SH-SY5Y (cell line): ENCODE measurements at regions not wholly inside any gene's neighbourhood (a gene's known extent, or its start where the extent isn't known, plus 50 kb on each side); places are given as distances from the start of the nearest gene placed in this dataset.

ENCODE experiments used
- GATA2 ChIP-seq: IDR thresholded peaks from 2 replicates; pipeline ENCODE4 v1.6.1; 2011; ENCODE audit warnings: mild to moderate bottlenecking, low read depth, low read length
- GATA3 ChIP-seq: IDR thresholded peaks from 2 replicates; pipeline ENCODE4 v1.6.1; 2011; ENCODE audit warnings: low read depth, mild to moderate bottlenecking, low read length, moderate library complexity

DNA sequence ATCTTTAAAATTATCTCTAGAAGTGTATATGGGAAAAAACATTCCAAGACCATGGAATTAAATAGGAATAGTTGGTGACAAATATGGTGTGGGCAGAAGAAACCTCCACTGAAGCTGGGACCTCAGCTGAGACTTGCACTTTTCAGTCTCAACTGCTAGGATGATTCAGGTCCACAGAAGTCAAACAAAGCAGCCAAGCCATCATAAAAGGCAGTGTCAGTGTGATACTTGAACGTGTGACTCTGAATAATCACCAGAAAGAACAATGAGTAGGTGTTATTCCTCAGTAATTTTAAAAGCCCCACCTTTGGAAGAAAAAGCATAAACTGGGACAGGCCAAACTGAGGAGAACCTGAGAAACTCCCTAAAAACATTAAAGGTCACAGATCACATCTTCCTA lies 90.7 kb downstream of the ZNF281 start:
- no peak for TF ChIP-seq GATA2
- no peak for TF ChIP-seq GATA3
